CD4-positive, alpha-beta memory T cell (primary cell): ENCODE measurements at regions not wholly inside any gene's neighbourhood (a gene's known extent, or its start where the extent isn't known, plus 50 kb on each side); places are given as distances from the start of the nearest gene placed in this dataset.

Experiments used
- CTCF ChIA-PET: fragments of 350-600 bp; sonication (Branson Sonifier 250); formaldehyde crosslinking; loops from one replicate; lab custom pipeline; 2021; ENCODE audit warnings: inconsistent platforms; ENCODE audit not compliant: partially characterized antibody; lab: Charles Lee
- POLR2A ChIA-PET: fragments of 350-600 bp; sonication (Branson Sonifier 250); formaldehyde crosslinking; loops from one replicate; lab custom pipeline; 2021; ENCODE audit not compliant: partially characterized antibody; lab: Charles Lee
- DNase-seq, 5 donors: peaks; one replicate each; pipeline versions ENCODE4 v3.0.0 to v3.0.0-alpha.2; 2020 to 2022; ENCODE audit warnings: mixed read lengths in 1 of 5
- H3K27ac ChIP-seq: one replicate; pipeline ENCODE4 v1.7.0; 2013; ENCODE audit warnings: low read depth, low read length
- H3K27me3 ChIP-seq: 2 replicates; pipeline ENCODE4 v1.7.0; 2013; ENCODE audit warnings: mild to moderate bottlenecking, low read length, moderate library complexity; ENCODE audit not compliant: insufficient read depth
- H3K36me3 ChIP-seq: 2 replicates; pipeline ENCODE4 v1.7.0; 2013; ENCODE audit warnings: mild to moderate bottlenecking, low read length, moderate library complexity; ENCODE audit not compliant: insufficient read depth
- H3K4me1 ChIP-seq: 2 replicates; pipeline ENCODE4 v1.7.0; 2013; ENCODE audit warnings: mild to moderate bottlenecking, low read length, moderate library complexity; ENCODE audit not compliant: insufficient read depth
- H3K4me3 ChIP-seq, 2 donors: one replicate each; pipeline ENCODE4 v1.7.0; 2013; ENCODE audit warnings: low read length in 2 of 2, mild to moderate bottlenecking in 1 of 2
- H3K9me3 ChIP-seq, 2 donors: one replicate each; pipeline ENCODE4 v1.7.0; 2013; ENCODE audit warnings: low read length in 2 of 2, control low read depth in 1 of 2; ENCODE audit not compliant: control insufficient read depth in 1 of 2
- H3K27ac Mint-ChIP-seq, 7 donors: one replicate each; pipeline ENCODE4 v1.8.0; 2020 to 2021; ENCODE audit warnings: mixed read lengths in 7 of 7, mild to moderate bottlenecking in 6 of 7, inconsistent platforms in 3 of 7, moderate library complexity in 3 of 7
- H3K27me3 Mint-ChIP-seq, 2 donors: one replicate each; pipeline ENCODE4 v1.8.0; 2020 to 2021; ENCODE audit warnings: mixed read lengths in 2 of 2
- H3K36me3 Mint-ChIP-seq, 2 donors: one replicate each; pipeline ENCODE4 v1.8.0; 2020 to 2021; ENCODE audit warnings: mixed read lengths in 2 of 2, inconsistent platforms in 1 of 2, mild to moderate bottlenecking in 1 of 2
- H3K4me1 Mint-ChIP-seq, 4 donors: one replicate each; pipeline ENCODE4 v1.8.0; 2020 to 2021; ENCODE audit warnings: mixed read lengths in 4 of 4, mild to moderate bottlenecking in 1 of 4
- H3K4me3 Mint-ChIP-seq, 8 donors: one replicate each; pipeline ENCODE4 v1.8.0; 2020 to 2021; ENCODE audit warnings: mixed read lengths in 8 of 8, mild to moderate bottlenecking in 7 of 8, moderate library complexity in 6 of 8, inconsistent platforms in 3 of 8
- H3K9me3 Mint-ChIP-seq, 8 donors: one replicate each; pipeline ENCODE4 v1.8.0; 2020 to 2021; ENCODE audit warnings: mixed read lengths in 8 of 8, mild to moderate bottlenecking in 5 of 8, inconsistent platforms in 3 of 8, moderate library complexity in 1 of 8
- intact Hi-C: fragments of 100-400 bp; cut with micrococcal nuclease; formaldehyde crosslinking; loops from one replicate; pipeline ENCODE4 v1.15.1; 2023

GRCh38 chr5:74957029-74957784 lies 91.0 kb upstream of the FAM169A start:
- no peaks in the 10 kb centered on the region for H3K27me3 ChIP-seq
- POLR2A ChIA-PET: no interaction called here
- Mint-ChIP-seq H3K27ac (peak overlapping the region in 1 of 7 donors; percentile 56), H3K36me3 (no peaks in the 10 kb centered on the region), H3K27me3 (peaks cover 1 to 2% of the 10 kb centered on the region in 2 donors), H3K9me3 (peaks cover 0 to 4% (median 2%) of the 10 kb centered on the region in 8 donors), H3K4me1 (peaks cover 0 to 4% (median 0%) of the 10 kb centered on the region in 4 donors), H3K4me3 (no peak overlapping the region)
- no peaks in the 10 kb centered on the region for H3K4me1 ChIP-seq
- no peak overlapping the region for H3K27ac ChIP-seq
- no peaks in the 10 kb centered on the region for H3K9me3 ChIP-seq
- no peak overlapping the region for H3K4me3 ChIP-seq
- no peak for DNase-seq
- CTCF ChIA-PET: interaction anchor here (0.6 to 1.5 kb wide), 2 partner anchors 12 to 26 kb away, joined by 3 to 4 read pairs; no protein-coding TSS in a partner anchor
- intact Hi-C loops: no loop called here
- H3K36me3 ChIP-seq: no peaks in the 10 kb centered on the region

- Mint-ChIP-seq H3K27me3 (peaks cover 0 to 2% of the 10 kb centered on the region in 2 donors), H3K27ac (no peak overlapping the region), H3K9me3 (peaks cover 0 to 4% (median 2%) of the 10 kb centered on the region in 8 donors), H3K36me3 (no peaks in the 10 kb centered on the region), H3K4me3 (no peak overlapping the region), H3K4me1 (peaks cover 0 to 4% (median 0%) of the 10 kb centered on the region in 4 donors)
- H3K4me1 ChIP-seq: no peaks in the 10 kb centered on the region
- no peak overlapping the region for H3K4me3 ChIP-seq
- ChIA-PET CTCF (interaction anchor here (1.5 kb wide), 1 partner anchor 13 kb away, joined by 4 read pairs; no protein-coding TSS in a partner anchor), POLR2A (no interaction called here)
- H3K36me3 ChIP-seq: no peaks in the 10 kb centered on the region
- H3K27me3 ChIP-seq: no peaks in the 10 kb centered on the region
- no peaks in the 10 kb centered on the region for H3K9me3 ChIP-seq
- intact Hi-C loops: no loop called here
- H3K27ac ChIP-seq: no peak overlapping the region
- DNase-seq: no peak
Measured at GRCh38 chr5:74956278-74956677, 90.1 kb upstream of the FAM169A start.

DNA sequence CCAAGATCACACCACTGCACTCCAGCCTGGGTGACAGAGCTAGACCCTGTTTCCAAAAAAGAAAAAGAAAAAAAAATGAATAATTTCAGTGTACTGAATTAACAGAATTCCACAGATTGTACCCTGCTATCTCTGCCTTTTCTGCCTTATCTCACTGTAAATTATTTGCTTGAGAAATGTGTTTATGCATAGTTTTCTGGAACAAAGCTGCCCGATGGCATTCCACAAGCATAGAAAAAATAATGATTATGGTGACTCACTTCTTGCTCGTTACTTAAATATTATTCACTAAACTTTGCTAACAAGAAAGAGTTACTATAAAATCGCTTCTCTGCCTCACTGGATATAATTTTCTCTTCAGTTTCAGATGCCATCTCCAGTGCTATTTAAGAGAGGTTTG lies 88.7 kb upstream of the FAM169A start:
- peaks cover 0 to 5% of the 10 kb centered on the region in 2 donors for H3K27me3 Mint-ChIP-seq
- CTCF ChIA-PET: interaction anchor here (0.7 kb wide), 1 partner anchor 95 kb away, joined by 3 read pairs; no protein-coding TSS in a partner anchor
- DNase-seq: no peak

GRCh38 chr5:74953937-74954720 lies 87.9 kb upstream of the FAM169A start:
- peak overlapping the region in 1 of 7 donors; percentile 6 for H3K27ac Mint-ChIP-seq
- intact Hi-C loops: no loop called here
- H3K27me3 ChIP-seq: no peaks in the 10 kb centered on the region
- CTCF ChIA-PET: interaction anchor here (0.8 kb wide), 1 partner anchor 281 kb away, joined by 3 read pairs; no protein-coding TSS in a partner anchor
- no peaks in the 10 kb centered on the region for H3K36me3 ChIP-seq
- no peak overlapping the region for H3K4me3 ChIP-seq
- no peaks in the 10 kb centered on the region for H3K36me3 Mint-ChIP-seq
- peaks cover 0 to 4% (median 2%) of the 10 kb centered on the region in 8 donors for H3K9me3 Mint-ChIP-seq
- POLR2A ChIA-PET: no interaction called here
- H3K4me1 Mint-ChIP-seq: peaks cover 0 to 4% (median 0%) of the 10 kb centered on the region in 4 donors
- peaks cover 0 to 5% of the 10 kb centered on the region in 2 donors for H3K27me3 Mint-ChIP-seq
- no peaks in the 10 kb centered on the region for H3K9me3 ChIP-seq
- H3K4me1 ChIP-seq: no peaks in the 10 kb centered on the region
- H3K4me3 Mint-ChIP-seq: peak overlapping the region in 1 of 8 donors; percentile 11
- no peak overlapping the region for H3K27ac ChIP-seq
- DNase-seq: no peak

More for the DNA sequence above, 88.7 kb upstream of the FAM169A start:
- POLR2A ChIA-PET: no interaction called here
- Histone ChIP-seq H3K27ac (no peak overlapping the region), H3K36me3 (no peaks in the 10 kb centered on the region), H3K4me1 (no peaks in the 10 kb centered on the region), H3K4me3 (no peak overlapping the region), H3K27me3 (no peaks in the 10 kb centered on the region), H3K9me3 (no peaks in the 10 kb centered on the region)
- Mint-ChIP-seq H3K4me3 (no peak overlapping the region), H3K4me1 (peaks cover 0 to 4% (median 0%) of the 10 kb centered on the region in 4 donors), H3K9me3 (peaks cover 0 to 4% (median 2%) of the 10 kb centered on the region in 8 donors), H3K27ac (no peak overlapping the region), H3K36me3 (no peaks in the 10 kb centered on the region)
- intact Hi-C loops: no loop called here

- Mint-ChIP-seq H3K4me3 (peak overlapping the region in 1 of 8 donors; percentile 11), H3K9me3 (peaks cover 0 to 4% (median 2%) of the 10 kb centered on the region in 8 donors), H3K36me3 (no peaks in the 10 kb centered on the region), H3K27ac (no peak overlapping the region), H3K27me3 (peaks cover 0 to 5% of the 10 kb centered on the region in 2 donors), H3K4me1 (peaks cover 0 to 4% (median 0%) of the 10 kb centered on the region in 4 donors)
- DNase-seq: no peak
- no peaks in the 10 kb centered on the region for H3K36me3 ChIP-seq
- no peaks in the 10 kb centered on the region for H3K27me3 ChIP-seq
- H3K4me1 ChIP-seq: no peaks in the 10 kb centered on the region
- ChIA-PET POLR2A (no interaction called here), CTCF (interaction anchor here (0.8 kb wide), 1 partner anchor 280 kb away, joined by 3 read pairs; no protein-coding TSS in a partner anchor)
- H3K9me3 ChIP-seq: no peaks in the 10 kb centered on the region
- no peak overlapping the region for H3K27ac ChIP-seq
- intact Hi-C loops: no loop called here
- H3K4me3 ChIP-seq: no peak overlapping the region
Measured at GRCh38 chr5:74953554-74953936, 87.4 kb upstream of the FAM169A start.

DNA sequence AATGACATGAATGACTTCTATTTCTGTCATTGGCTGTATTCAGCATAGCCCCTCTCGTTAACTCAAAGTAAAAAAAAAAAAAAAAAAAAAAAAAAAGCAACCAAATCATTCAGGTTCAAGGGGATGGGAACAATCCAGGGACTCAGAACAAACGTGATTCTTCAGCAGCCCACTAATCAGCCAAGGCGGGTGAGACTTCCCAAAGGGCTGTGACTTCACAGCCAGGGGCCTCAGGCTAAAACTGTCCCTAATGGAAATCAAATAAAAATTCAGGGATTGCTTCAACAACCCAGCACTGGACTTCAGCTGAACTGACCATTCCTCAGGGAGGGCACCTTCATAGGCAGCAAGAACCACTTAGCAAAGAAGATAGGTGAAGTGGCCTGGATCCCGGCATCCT lies 86.2 kb upstream of the FAM169A start:
- no peaks in the 10 kb centered on the region for H3K27me3 ChIP-seq
- Mint-ChIP-seq H3K27me3 (peaks cover 0 to 5% of the 10 kb centered on the region in 2 donors), H3K4me3 (no peak overlapping the region), H3K4me1 (peaks cover 0 to 4% (median 0%) of the 10 kb centered on the region in 4 donors), H3K27ac (no peak overlapping the region), H3K36me3 (no peaks in the 10 kb centered on the region), H3K9me3 (peaks cover 0 to 4% (median 2%) of the 10 kb centered on the region in 8 donors)
- H3K9me3 ChIP-seq: no peaks in the 10 kb centered on the region
- ChIA-PET CTCF (no interaction called here), POLR2A (no interaction called here)
- no peaks in the 10 kb centered on the region for H3K4me1 ChIP-seq
- DNase-seq: no peak
- no peaks in the 10 kb centered on the region for H3K36me3 ChIP-seq
- H3K27ac ChIP-seq: no peak overlapping the region
- intact Hi-C loops: no loop called here
- no peak overlapping the region for H3K4me3 ChIP-seq

GRCh38 chr5:74951865-74952264 lies 85.7 kb upstream of the FAM169A start:
- Histone ChIP-seq H3K4me3 (no peak overlapping the region), H3K27ac (no peak overlapping the region), H3K9me3 (no peaks in the 10 kb centered on the region), H3K36me3 (no peaks in the 10 kb centered on the region), H3K4me1 (no peaks in the 10 kb centered on the region), H3K27me3 (no peaks in the 10 kb centered on the region)
- Mint-ChIP-seq H3K27ac (no peak overlapping the region), H3K4me1 (peaks cover 0 to 4% (median 0%) of the 10 kb centered on the region in 4 donors), H3K4me3 (no peak overlapping the region), H3K36me3 (no peaks in the 10 kb centered on the region), H3K9me3 (peaks cover 0 to 4% (median 2%) of the 10 kb centered on the region in 8 donors), H3K27me3 (peaks cover 0 to 5% of the 10 kb centered on the region in 2 donors)
- intact Hi-C loops: no loop called here
- no peak for DNase-seq
- ChIA-PET POLR2A (interaction anchor here (0.6 kb wide), 1 partner anchor 86 kb away, joined by 3 read pairs; no protein-coding TSS in a partner anchor), CTCF (no interaction called here)
